ENCODE measurements at regions not wholly inside any gene's neighbourhood (a gene's known extent, or its start where the extent isn't known, plus 50 kb on each side); places are given as distances from the start of the nearest gene placed in this dataset.

DNA sequence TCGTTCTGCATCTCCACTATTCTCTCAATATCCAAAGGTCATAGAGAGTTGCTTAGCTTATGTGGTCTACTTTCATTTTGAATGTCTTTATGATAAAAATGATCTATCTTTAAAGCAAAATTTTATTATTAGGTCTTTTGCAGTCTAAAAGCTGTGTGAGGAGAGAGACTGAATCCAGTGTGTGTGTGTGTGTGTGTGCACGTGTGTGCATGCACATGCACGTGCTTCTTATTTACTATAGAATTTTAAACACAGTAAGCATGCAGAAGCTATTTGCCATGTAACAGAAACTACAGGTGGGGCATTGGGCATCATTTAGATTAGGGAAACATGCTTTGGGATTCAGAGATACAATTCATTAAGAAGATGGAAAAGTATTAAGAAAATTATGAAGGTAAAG is 136.0 kb upstream of the SPRY2 start:
- no peaks in the 10 kb centered on the region for H3K79me2 ChIP-seq (ENCODE audit: control insufficient read depth, insufficient read depth, low read length)
- no peak overlapping the region for H3K27ac Mint-ChIP-seq
- no peak overlapping the region for H2AFZ ChIP-seq (ENCODE audit: insufficient read depth, low read depth, low read length, poor library complexity, severe bottlenecking)
- H3K9me3 Mint-ChIP-seq (ENCODE audit: insufficient read depth), result peaks cover 1% of the 10 kb centered on the region
- H4K20me1 ChIP-seq (ENCODE audit: control insufficient read depth, insufficient read depth, low read length, poor library complexity, severe bottlenecking), result no peaks in the 10 kb centered on the region
- H3K4me1 ChIP-seq (ENCODE audit: control insufficient read depth in 2 of 2, insufficient read depth in 2 of 2, low read length in 2 of 2), result no peaks in the 10 kb centered on the region
- H3K36me3 ChIP-seq (replicated peaks in 1 of 2; ENCODE audit: control extremely low read depth in 1 of 2, control insufficient read depth in 1 of 2, extremely low read depth in 1 of 2, insufficient read depth in 2 of 2, low read length in 1 of 2), result no peaks in the 10 kb centered on the region
- no peak overlapping the region for H3K4me3 ChIP-seq (ENCODE audit: control extremely low read depth in 1 of 5, extremely low read depth in 1 of 5, insufficient read depth in 1 of 5, low read depth in 2 of 5, low read length in 4 of 5)
- no peak overlapping the region for H3K27ac ChIP-seq (ENCODE audit: low read length in 2 of 2)
- ATAC-seq (ENCODE audit: low read depth) (no peak), DNase-seq (no peak)
- H3K4me1 Mint-ChIP-seq, result peaks cover 5% of the 10 kb centered on the region
- intact Hi-C loops (cut with micrococcal nuclease), result no loop called here
- CTCF ChIA-PET, result no interaction called here
- no peaks in the 10 kb centered on the region for H3K27me3 Mint-ChIP-seq
- no peak overlapping the region for H3K4me2 ChIP-seq (replicated peaks; ENCODE audit: low read depth, low read length, poor library complexity, severe bottlenecking)
- no peak overlapping the region for H3K9ac ChIP-seq (ENCODE audit: low read length)
- 70% methylated on average over 2 of the region's 3 CpGs for WGBS (ENCODE audit: insufficient coverage)
- no peak for TF ChIP-seq EZH2 (IDR thresholded peaks at IDR 0.05; ENCODE audit: borderline replicate concordance, insufficient read depth, low read depth, low read length, poor library complexity, severe bottlenecking)
- TF ChIP-seq, protein P1, sequence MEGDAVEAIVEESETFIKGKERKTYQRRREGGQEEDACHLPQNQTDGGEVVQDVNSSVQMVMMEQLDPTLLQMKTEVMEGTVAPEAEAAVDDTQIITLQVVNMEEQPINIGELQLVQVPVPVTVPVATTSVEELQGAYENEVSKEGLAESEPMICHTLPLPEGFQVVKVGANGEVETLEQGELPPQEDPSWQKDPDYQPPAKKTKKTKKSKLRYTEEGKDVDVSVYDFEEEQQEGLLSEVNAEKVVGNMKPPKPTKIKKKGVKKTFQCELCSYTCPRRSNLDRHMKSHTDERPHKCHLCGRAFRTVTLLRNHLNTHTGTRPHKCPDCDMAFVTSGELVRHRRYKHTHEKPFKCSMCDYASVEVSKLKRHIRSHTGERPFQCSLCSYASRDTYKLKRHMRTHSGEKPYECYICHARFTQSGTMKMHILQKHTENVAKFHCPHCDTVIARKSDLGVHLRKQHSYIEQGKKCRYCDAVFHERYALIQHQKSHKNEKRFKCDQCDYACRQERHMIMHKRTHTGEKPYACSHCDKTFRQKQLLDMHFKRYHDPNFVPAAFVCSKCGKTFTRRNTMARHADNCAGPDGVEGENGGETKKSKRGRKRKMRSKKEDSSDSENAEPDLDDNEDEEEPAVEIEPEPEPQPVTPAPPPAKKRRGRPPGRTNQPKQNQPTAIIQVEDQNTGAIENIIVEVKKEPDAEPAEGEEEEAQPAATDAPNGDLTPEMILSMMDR (IDR thresholded peaks at IDR 0.05), result no peak
- POLR2A ChIA-PET, result no interaction called here
- no peaks in the 10 kb centered on the region for H3K9me3 ChIP-seq (ENCODE audit: control extremely low read depth in 1 of 3, control insufficient read depth in 2 of 3, insufficient read depth in 1 of 3, low read length in 2 of 3)
- H3K27me3 ChIP-seq (replicated peaks in 1 of 4; ENCODE audit: control extremely low read depth in 1 of 4, control insufficient read depth in 3 of 4, insufficient read depth in 4 of 4, low read length in 3 of 4), result no peaks in the 10 kb centered on the region
- no peak overlapping the region for H3K4me3 Mint-ChIP-seq

DNA sequence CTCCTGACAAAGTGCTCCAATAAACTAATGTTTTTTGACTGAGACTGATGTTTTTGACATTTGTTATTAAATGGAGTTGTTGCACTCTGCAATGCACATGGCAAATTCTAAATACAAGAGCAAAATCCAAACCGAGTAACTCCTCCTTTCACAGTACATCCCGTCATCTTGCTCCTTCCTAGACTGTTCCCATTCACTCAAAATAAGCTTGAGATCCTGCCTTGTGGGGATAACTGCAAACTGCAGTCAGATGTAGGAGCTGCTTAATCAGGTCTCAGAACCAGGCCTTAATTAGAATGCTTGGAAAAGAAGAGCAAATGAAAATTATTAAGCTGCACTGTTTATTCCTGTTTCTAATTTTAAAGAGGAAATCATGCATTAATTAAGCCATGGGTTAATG is 134.8 kb upstream of the SPRY2 start:
- H3K27me3 ChIP-seq (replicated peaks in 1 of 4; ENCODE audit: control extremely low read depth in 1 of 4, control insufficient read depth in 3 of 4, insufficient read depth in 4 of 4, low read length in 3 of 4), result no peaks in the 10 kb centered on the region
- no peak for DNase-seq
- H3K9me3 Mint-ChIP-seq (ENCODE audit: insufficient read depth), result peaks cover 1% of the 10 kb centered on the region
- no peak overlapping the region for H3K9ac ChIP-seq (ENCODE audit: low read length)
- intact Hi-C loops (cut with micrococcal nuclease), result no loop called here
- peaks cover 0 to 1% (median 0%) of the 10 kb centered on the region in 3 donors for H3K9me3 ChIP-seq (ENCODE audit: control extremely low read depth in 1 of 3, control insufficient read depth in 2 of 3, insufficient read depth in 1 of 3, low read length in 2 of 3)
- no peak overlapping the region for H3K4me2 ChIP-seq (replicated peaks; ENCODE audit: low read depth, low read length, poor library complexity, severe bottlenecking)
- H3K4me3 ChIP-seq (ENCODE audit: control extremely low read depth in 1 of 5, extremely low read depth in 1 of 5, insufficient read depth in 1 of 5, low read depth in 2 of 5, low read length in 4 of 5), result no peak overlapping the region
- no peak overlapping the region for H3K27ac ChIP-seq (ENCODE audit: low read length in 2 of 2)
- H3K27ac Mint-ChIP-seq, result no peak overlapping the region
- POLR2A ChIA-PET, result no interaction called here
- CTCF ChIA-PET, result no interaction called here
- no peak overlapping the region for H3K4me3 Mint-ChIP-seq
- H2AFZ ChIP-seq (ENCODE audit: insufficient read depth, low read depth, low read length, poor library complexity, severe bottlenecking), result no peak overlapping the region
- TF ChIP-seq, protein P1 (IDR thresholded peaks at IDR 0.05), result no peak
- TF ChIP-seq EZH2 (IDR thresholded peaks at IDR 0.05; ENCODE audit: borderline replicate concordance, insufficient read depth, low read depth, low read length, poor library complexity, severe bottlenecking), result no peak
- no peaks in the 10 kb centered on the region for H3K79me2 ChIP-seq (ENCODE audit: control insufficient read depth, insufficient read depth, low read length)
- ATAC-seq (ENCODE audit: low read depth), result no peak
- WGBS (ENCODE audit: insufficient coverage), result no CpG with 5 or more reads among the region's 2 CpGs
- peaks cover 5% of the 10 kb centered on the region for H3K4me1 Mint-ChIP-seq
- H4K20me1 ChIP-seq (ENCODE audit: control insufficient read depth, insufficient read depth, low read length, poor library complexity, severe bottlenecking), result no peaks in the 10 kb centered on the region
- H3K4me1 ChIP-seq (ENCODE audit: control insufficient read depth in 2 of 2, insufficient read depth in 2 of 2, low read length in 2 of 2), result no peaks in the 10 kb centered on the region
- H3K27me3 Mint-ChIP-seq, result no peaks in the 10 kb centered on the region
- no peaks in the 10 kb centered on the region for H3K36me3 ChIP-seq (replicated peaks in 1 of 2; ENCODE audit: control extremely low read depth in 1 of 2, control insufficient read depth in 1 of 2, extremely low read depth in 1 of 2, insufficient read depth in 2 of 2, low read length in 1 of 2)
